ENCODE measurements at regions not wholly inside any gene's neighbourhood (a gene's known extent, or its start where the extent isn't known, plus 50 kb on each side); places are given as distances from the start of the nearest gene placed in this dataset.

DNA sequence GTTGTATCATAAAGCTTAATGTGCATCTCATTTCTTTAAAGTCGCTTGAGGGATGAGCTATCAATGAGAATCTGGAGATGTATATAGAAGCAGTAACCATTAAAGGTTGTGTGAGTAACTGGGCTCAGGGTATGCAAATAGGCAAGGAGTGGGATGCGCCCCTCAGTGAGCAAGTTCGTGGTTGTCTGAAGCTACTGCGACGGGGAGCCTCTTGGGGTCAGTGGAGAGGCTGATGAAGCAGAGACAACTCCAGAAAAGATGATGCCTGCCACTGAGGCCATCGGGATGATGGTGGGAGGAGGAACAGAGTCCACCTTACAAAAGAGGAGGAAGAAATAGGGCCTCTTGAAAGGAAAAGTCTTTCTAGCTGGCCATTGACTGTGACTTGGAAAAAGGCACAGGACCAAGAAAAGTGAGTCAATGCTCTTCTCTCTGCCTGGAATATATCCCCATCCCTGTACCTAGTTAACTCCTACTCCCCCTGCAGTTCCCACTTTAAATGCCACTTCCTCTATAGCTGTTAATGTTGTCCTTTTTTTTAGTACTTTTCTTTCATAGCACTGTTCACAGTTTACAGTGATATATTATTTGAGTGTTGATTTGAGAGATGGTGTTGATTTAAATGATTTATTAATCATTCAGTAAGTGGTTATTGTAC, 51.4 kb upstream of the LSM6 start:
- H3K4me1 ChIP-seq, result no peaks in the 10 kb centered on the region
- ATAC-seq (no peak), DNase-seq (no peak)
- H3K9me3 ChIP-seq, result no peaks in the 10 kb centered on the region
- H3K27ac ChIP-seq, result no peak overlapping the region
- no peaks in the 10 kb centered on the region for H3K27me3 ChIP-seq
- in situ Hi-C loops (cut with MboI; ENCODE audit: low sequenced_read_pairs in 4 of 4), result loop anchor here in 1 of 4 donors (25.0 kb wide), 1 partner anchor 788 kb away; no protein-coding TSS in a partner anchor
- no peak overlapping the region for H3K4me3 ChIP-seq
- intact Hi-C loops (cut with DNase I; ENCODE audit: low total_unique reads), result no loop called here
- H3K36me3 ChIP-seq, result no peaks in the 10 kb centered on the region
- TF ChIP-seq POLR2A (IDR thresholded peaks at IDR 0.05), result no peak
- TF ChIP-seq, protein P1, sequence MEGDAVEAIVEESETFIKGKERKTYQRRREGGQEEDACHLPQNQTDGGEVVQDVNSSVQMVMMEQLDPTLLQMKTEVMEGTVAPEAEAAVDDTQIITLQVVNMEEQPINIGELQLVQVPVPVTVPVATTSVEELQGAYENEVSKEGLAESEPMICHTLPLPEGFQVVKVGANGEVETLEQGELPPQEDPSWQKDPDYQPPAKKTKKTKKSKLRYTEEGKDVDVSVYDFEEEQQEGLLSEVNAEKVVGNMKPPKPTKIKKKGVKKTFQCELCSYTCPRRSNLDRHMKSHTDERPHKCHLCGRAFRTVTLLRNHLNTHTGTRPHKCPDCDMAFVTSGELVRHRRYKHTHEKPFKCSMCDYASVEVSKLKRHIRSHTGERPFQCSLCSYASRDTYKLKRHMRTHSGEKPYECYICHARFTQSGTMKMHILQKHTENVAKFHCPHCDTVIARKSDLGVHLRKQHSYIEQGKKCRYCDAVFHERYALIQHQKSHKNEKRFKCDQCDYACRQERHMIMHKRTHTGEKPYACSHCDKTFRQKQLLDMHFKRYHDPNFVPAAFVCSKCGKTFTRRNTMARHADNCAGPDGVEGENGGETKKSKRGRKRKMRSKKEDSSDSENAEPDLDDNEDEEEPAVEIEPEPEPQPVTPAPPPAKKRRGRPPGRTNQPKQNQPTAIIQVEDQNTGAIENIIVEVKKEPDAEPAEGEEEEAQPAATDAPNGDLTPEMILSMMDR (IDR thresholded peaks at IDR 0.05 in 4 of 5, conservative IDR thresholded peaks at IDR 0.05 in 1 of 5), result no peak

DNA sequence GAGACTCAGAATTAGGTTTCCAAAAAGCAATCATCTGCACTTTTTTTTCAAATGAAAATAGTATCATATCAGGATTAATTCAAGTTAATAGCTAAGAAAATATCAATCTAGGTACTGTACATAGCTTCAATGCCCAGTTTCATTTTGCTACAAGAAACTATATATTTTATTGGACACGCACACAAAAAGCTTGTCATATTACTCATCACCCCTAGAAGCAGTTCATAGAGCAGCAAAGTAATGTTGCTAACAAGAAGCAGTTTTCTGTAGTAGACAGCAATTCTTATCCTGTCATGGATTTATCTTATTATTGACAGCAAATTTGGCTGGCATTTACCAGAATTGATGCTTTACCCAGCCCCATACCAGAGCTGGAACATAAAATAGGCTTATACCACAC, 52.3 kb upstream of the LSM6 start:
- in situ Hi-C loops (cut with MboI; ENCODE audit: low sequenced_read_pairs in 4 of 4) (loop anchor here in 1 of 4 donors (25.0 kb wide), 1 partner anchor 789 kb away; no protein-coding TSS in a partner anchor), intact Hi-C loops (cut with DNase I; ENCODE audit: low total_unique reads) (no loop called here)
- ATAC-seq (no peak), DNase-seq (no peak)
- Histone ChIP-seq H3K4me3 (no peak overlapping the region), H3K27me3 (no peaks in the 10 kb centered on the region), H3K36me3 (no peaks in the 10 kb centered on the region), H3K27ac (no peak overlapping the region), H3K4me1 (no peaks in the 10 kb centered on the region), H3K9me3 (no peaks in the 10 kb centered on the region)
- TF ChIP-seq POLR2A (IDR thresholded peaks at IDR 0.05), result no peak
- TF ChIP-seq, protein P1 (IDR thresholded peaks at IDR 0.05 in 4 of 5, conservative IDR thresholded peaks at IDR 0.05 in 1 of 5), result no peak

DNA sequence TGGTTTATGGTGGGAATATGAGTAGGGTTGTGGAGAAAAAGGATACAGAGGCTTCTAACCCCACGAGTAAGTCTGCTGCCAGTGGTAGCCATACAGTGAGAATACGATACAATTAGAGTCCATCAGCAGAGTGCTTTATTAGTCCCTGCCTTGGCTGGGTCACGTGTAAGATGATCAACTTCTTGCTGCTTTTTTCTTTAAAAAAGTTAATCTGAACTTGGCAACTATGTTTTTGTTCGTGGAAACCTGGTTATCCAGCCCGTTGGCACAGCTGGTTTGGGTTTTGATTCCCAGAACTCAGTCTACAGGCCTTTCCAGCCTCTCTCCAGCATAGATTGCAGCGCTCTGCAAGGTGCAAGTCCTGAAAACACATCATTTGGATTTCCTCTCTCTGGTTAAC, 53.1 kb upstream of the LSM6 start:
- H3K36me3 ChIP-seq, result no peaks in the 10 kb centered on the region
- no peaks in the 10 kb centered on the region for H3K27me3 ChIP-seq
- TF ChIP-seq, protein P1 (IDR thresholded peaks at IDR 0.05 in 4 of 5, conservative IDR thresholded peaks at IDR 0.05 in 1 of 5), result no peak
- no peak for TF ChIP-seq POLR2A (IDR thresholded peaks at IDR 0.05)
- intact Hi-C loops (cut with DNase I; ENCODE audit: low total_unique reads) (no loop called here), in situ Hi-C loops (cut with MboI; ENCODE audit: low sequenced_read_pairs in 4 of 4) (loop anchor here in 1 of 4 donors (25.0 kb wide), 1 partner anchor 790 kb away; no protein-coding TSS in a partner anchor)
- no peak for ATAC-seq
- H3K4me1 ChIP-seq, result no peaks in the 10 kb centered on the region
- no peaks in the 10 kb centered on the region for H3K9me3 ChIP-seq
- DNase-seq, result no peak
- no peak overlapping the region for H3K4me3 ChIP-seq
- no peak overlapping the region for H3K27ac ChIP-seq

DNA sequence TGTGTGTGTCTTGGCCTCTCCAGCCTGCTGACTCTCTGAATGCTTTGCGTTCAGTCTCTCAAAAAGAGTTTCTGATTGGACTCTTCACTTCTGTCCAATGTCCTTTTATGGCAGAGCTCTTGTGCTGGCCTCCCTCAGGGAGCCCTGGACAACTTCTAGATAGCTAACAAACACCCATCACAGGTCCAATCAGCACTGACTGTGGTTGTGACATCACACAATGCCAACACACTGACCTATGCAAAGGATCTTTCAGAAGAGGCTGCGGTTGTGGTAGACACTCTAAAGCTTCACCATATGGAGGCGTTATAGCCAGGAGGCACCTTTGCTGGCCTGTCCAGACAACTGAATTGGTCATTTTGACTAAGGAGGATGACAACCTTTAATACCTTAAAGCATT, 53.8 kb upstream of the LSM6 start:
- no peaks in the 10 kb centered on the region for H3K36me3 ChIP-seq
- no peak overlapping the region for H3K4me3 ChIP-seq
- H3K27me3 ChIP-seq, result no peaks in the 10 kb centered on the region
- H3K9me3 ChIP-seq, result no peaks in the 10 kb centered on the region
- ATAC-seq, result no peak
- in situ Hi-C loops (cut with MboI; ENCODE audit: low sequenced_read_pairs in 4 of 4) (loop anchor here in 1 of 4 donors (25.0 kb wide), 1 partner anchor 791 kb away; no protein-coding TSS in a partner anchor), intact Hi-C loops (cut with DNase I; ENCODE audit: low total_unique reads) (no loop called here)
- no peak overlapping the region for H3K27ac ChIP-seq
- DNase-seq, result no peak
- H3K4me1 ChIP-seq, result no peaks in the 10 kb centered on the region
- TF ChIP-seq, protein P1 (IDR thresholded peaks at IDR 0.05 in 4 of 5, conservative IDR thresholded peaks at IDR 0.05 in 1 of 5), result no peak
- TF ChIP-seq POLR2A (IDR thresholded peaks at IDR 0.05), result no peak
